GM18511 (cell line): ENCODE measurements at regions not wholly inside any gene's neighbourhood (a gene's known extent, or its start where the extent isn't known, plus 50 kb on each side); places are given as distances from the start of the nearest gene placed in this dataset.
"Not testable (repeated sequence)": the region's sequence is repeated elsewhere in the genome, so short reads cannot be mapped to it uniquely, and the experiment has no call there.

Experiments used
- ATAC-seq: cut with Tn5 transposase; IDR thresholded peaks from one replicate; pipeline ENCODE4 v1.9.1; 2021; ENCODE audit warnings: mild to moderate bottlenecking, moderate library complexity; ENCODE audit not compliant: unreplicated experiment

DNA sequence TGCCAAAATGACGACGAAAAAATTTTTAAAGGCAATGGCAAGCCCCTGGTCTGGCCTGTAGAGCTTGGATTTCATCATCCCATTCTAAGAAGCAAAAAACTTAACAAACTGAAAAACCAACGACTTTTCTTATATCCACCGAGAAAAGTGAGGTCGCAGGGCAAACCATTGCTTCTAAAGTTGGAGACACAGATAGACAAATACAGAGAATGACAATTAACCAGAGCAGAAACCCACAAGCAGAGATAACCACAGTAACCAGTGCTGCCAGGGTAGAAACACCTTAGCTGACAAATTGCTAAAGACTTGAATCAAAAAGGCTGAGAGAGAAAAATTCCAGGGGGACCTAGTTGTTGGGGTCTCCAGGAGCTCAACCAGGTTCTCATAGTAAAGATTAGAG lies 386.5 kb upstream of the SGO1 start:
- ATAC-seq = no peak

DNA sequence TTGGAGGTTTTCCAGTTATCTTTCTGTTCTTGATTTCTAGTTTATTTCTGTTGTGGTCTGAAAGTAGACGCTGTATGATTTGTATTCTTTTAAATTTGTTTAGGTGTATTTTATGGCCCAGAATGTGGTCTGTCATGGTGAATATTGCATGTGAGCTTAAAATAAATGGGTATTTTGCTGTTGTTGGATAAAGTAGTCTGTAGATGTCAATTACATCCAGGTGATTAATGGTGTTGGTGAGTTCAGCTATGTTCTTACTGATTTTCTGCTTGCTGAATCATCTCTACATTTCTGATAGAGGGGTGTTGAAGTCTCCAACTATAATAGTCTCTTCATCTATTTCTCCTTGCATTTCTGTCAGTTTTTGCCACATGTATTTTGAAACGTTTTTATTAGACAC lies 383.3 kb upstream of the SGO1 start:
- ATAC-seq = no peak

DNA sequence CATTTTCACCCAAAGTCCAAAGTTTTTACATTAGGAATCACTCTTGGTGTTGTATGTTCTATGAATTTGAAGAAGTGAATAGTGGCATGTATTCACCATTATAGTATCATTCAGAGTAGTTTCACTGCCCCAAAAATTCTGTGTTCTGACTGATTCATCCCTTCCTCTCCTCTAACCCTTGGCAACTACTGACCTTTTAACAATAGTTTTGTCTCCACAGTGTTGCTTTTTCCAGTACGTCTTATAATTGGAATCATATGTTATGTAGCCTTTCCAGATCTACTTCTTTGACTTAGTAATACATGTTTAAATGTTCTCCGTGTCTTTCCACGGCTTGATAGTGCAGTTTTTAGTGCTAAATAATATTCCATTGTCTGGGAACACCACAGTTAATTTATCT lies 379.0 kb upstream of the SGO1 start:
- ATAC-seq = no peak

DNA sequence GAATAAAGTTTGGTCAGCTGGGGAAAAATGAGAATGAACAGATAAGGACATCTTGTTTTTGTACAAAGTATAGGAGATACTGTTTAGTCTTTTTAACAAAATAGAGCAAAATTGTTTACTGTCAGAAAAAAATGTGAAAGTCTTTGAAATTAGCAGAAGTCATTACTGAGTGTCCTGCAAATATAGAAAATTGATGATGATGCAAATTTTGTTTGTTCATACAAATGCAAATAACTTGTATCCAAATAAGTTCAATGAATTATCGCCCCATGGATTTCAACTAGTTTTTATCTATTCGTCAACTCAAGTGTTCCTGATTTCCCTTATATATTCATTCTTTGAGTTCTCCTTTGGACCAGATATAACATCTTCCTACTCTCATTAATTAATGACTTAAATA lies 378.0 kb upstream of the SGO1 start:
- ATAC-seq = no peak

DNA sequence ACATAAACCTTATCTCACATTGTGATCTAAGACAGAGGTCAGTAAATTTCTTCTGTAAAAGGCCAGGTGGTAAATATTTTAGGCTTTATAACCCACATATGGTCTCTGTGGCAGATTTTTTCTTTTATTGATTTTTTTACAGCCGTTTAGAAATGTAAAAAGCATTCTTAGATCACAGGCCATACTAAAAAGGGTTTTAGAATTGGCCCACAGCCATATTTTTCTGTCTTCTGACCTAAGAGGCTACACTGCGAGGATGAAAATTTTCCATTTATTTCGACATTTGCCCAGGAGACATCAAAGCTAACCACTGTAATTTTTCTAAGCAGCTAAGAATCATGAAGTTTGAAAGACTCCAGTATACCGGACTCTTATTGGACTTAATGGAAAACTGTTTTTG lies 377.2 kb upstream of the SGO1 start:
- ATAC-seq = no peak

DNA sequence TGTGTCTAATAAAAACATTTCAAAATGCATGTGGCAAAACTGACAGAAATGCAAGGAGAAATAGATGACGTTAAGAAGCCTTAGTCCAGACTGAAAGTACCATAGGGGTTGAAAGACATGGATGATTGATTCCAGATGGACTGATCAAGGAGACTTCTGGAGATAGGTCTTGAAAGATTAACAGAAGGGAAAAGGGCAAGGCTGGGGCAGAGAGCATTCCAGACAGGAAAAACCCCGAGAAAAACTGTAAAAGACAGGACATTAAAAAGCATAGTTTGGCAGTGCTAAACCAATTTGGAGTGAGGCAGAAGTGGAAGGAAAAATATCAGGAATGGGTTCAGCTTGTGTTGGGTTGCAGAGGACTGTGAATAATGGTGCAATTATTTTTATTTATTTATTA lies 375.2 kb upstream of the SGO1 start:
- no peak for ATAC-seq

DNA sequence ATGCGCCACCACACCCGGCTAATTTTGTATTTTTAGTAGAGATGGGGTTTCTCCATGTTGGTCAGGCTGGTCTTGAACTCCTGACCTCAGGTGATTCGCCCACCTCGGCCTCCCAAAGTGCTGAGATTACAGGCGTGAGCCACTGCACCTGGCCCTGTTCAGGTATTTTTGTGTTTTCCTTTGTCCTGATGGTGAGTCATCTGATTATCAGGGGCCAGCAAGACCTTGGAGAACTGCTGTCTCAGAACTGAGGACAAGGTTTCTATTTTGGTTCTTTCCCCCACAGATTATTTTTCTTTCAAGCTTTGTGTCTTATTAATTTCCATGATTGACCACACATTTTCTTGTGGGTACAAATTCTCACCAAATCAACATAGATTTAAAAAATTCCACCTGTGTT lies 374.4 kb upstream of the SGO1 start:
- ATAC-seq = not testable (repeated sequence)

DNA sequence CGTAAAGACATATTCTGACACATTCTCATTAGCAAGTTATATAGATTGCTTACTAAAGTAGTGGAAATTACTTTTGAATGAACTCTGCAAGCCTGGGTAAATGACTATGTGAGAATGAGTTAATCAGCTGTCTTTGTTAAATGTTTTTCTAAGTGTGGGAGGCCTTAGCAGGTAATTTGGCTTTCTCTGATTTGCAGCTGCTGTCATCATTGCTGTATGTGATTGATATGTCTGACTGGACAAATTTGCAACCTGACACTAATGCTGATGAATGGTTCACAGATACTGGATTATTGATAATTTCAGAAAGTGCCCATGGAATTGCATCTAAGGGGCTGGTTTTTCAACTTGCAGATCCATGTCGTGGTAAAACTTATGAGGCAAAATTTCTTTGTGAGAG lies 372.2 kb upstream of the SGO1 start:
- no peak for ATAC-seq

DNA sequence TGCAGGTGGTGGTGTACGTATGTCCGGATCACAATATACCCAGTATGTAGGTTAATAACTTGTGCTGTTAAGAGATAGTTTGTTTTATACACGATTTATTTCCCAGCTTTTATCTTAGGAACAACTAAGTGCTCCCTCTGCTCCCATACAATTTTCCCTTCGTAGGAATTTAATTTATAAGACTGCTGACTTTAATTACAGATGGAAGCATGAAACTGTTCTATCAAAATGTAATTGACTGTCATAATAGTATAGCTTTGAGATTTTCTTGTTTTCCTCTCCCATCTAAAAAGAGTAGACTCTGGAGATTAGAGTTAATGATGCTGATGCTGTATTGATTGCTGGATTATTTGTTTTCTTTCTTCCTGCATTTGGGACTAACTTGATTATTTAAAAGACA lies 370.7 kb upstream of the SGO1 start:
- ATAC-seq = no peak

DNA sequence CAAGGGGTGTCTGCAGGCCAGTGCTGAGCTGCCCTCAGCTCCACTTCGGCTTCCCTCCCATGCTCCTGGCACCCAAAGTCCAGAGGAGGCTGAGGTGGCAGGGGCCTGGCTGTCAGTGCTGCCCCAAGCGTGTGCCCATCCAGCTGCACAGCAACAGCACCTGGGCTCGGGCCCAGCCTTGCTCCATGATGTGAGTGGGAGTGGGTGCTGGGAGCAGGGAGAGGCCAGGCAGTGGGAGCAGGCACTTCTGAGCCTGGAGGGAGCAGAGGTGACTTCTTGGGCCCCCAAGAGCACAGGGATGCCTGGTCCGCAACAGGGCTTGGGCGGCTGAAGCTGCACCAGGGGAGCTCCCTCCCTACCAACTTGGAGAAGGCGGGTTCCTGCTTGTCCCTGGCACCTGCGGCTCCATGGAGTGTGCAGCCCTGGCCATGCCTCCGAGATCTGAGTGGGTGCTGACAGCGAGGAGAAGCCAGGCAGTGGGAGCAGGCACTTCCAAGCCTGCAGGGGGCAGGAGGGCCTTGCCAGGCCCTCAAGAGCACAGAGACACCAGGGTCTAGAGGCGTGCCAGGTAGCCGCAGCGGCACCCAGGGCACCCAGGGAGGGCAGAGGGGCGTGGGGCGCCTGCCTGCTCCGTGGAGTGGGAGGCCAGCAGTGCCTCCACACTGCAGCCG lies 366.7 kb upstream of the SGO1 start:
- no peak for ATAC-seq

DNA sequence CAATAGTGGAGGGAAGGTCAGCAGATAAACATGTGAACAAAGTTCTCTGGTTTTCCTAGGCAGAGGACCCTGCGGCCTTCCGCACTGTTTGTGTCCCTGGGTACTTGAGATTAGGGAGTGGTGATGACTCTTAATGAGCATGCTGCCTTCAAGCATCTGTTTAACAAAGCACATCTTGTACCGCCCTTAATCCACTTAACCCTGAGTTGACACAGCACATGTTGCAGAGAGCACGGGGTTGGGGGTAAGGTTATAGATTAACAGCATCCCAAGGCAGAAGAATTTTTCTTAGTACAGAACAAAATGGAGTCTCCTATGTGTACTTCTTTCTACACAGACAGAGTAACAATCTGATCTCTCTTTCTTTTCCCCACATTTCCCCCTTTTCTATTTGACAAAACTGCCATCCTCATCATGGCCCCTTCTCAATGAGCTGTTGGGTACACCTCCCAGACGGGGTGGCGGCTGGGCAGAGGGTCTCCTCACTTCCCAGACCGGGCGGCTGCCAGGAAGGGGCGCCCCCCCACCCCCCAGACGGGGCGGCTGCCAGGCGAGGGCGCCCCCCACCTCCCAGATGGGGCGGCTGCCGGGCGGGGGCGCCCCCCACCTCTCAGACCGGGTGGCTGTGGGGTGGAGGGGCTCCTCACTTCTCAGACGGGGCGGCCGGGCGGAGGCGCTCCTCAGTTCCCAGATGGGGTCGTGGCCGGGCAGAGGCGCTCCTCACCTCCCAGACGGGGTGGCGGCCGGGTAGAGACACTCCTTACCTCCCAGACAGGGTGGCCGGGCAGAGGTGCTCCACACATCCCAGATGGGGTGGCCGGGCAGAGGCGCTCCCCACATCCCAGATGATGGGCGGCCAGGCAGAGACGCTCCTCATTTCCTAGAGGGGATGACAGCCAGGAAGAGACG lies 361.6 kb upstream of the SGO1 start:
- not testable (repeated sequence) for ATAC-seq

DNA sequence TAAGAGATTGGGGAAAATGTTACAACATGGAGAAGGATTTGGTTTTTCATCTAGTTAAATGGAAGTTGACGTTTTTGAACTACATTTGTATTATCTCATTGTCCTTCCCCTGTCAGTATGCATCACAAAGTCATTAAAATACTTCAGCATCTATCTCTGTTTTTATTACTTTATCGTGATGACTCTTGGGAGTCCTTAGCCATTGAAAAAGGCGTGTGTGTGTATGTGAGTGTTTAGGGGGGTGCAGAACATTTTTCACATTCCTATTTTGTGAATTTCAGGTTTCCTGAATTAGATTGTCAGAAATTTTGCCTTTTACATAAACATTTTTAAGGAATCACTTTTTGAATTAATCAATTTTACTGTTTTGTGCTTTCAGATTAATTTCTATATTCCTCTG lies 360.6 kb upstream of the SGO1 start:
- ATAC-seq = no peak

DNA sequence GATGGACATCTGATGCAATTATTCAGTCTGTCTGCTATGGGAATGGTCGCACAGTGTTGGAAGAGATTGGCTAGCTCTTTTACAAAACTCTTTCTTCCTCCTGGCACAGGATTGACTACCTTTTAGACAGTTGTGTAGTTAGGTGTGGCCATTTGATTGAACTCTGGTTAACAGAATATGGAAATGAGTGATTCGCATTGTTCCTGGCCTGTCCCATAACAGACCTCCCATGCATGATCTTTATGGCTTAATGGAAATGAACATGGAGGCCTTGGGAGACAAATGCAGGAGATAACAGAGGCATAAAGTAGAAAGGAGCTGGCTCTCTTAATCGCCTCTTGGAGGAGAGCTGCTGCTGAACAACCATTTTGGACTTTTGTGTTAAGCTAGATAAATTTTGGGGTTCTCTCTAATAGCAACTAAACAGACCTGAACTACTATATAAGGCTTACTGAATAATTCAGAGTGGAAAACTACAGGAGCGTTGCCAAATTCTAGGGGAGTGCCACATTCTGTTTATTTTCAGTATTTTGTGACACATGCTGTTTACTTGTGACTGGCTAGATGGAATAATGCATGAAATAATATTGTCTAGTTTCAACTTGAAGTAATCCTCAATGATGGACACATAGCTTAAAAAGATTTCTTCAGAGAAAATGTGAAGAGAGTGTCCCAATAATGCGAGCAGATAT lies 357.7 kb upstream of the SGO1 start:
- ATAC-seq = no peak

DNA sequence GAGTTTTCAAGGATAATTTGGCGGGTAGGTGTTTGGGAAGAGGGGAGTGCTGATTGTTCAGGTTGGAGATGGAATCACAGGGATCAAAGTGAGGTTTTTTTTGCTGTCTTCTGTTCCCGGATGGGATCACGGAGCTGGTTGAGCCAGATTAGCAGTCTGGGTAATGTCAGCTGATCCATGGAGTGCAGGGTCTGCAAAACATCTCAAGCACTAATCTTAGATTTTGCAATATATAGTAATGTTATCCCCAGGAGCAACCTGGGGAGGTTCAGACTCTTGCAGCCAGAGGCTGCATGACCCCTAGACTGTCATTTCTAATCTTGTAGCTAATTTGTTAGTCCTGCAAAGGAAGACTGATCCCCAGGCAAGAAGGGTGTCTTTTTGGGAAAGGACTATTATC lies 354.1 kb upstream of the SGO1 start:
- no peak for ATAC-seq

DNA sequence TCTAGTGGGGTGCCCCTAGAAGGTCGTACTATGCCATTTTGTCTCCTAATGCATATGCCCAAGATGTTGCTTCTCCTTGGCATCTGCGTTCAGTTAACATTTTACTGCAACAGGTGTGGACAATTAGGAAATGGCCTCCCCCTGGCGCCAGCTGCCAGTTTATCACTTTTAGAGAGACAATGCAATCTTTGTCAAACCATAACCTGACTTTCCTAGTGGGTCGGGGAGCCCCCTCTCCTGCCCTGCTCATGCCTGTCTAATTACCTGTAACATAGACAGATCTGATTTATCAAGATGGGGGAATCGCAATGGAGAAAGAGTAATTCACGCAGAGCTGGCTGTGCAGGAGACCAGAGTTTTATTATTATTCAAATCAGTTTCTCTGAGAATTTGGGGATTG lies 353.7 kb upstream of the SGO1 start:
- no peak for ATAC-seq

DNA sequence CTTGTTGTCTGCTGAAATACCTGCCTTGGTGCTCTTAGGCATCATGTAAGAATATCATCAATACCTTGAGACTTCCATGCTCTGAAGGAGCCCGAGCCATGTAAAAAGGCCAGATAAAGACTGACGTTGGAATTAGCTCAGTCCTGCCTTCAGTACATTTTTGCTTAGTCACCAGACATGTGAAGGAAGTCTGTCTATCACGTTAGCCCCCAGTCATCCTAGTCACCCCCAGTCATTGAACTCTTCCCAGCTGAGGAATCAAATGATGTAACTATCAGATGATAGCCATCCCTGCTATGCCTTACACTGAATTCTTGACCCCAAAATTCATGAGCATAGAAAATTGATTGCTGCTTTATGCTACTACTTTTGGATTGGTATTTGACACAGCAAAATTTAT lies 351.2 kb upstream of the SGO1 start:
- ATAC-seq = no peak

DNA sequence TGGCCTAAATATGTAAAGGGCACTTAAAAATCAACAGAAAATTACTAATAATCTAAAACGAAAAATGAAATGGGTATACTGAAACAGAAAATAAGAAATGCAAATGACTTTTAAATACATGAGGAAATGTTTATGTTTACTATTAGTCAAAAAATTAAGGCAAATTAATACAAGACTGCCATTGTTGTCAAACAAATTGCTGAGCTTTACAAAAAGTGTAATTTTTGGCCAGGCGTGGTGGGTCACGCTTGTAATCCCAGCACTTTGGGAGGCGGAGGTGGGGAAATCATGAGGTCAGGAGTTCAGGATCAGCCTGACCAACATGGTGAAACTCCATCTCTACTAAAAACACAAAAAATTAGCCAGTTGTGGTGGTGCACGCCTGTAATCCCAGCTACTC lies 343.9 kb upstream of the SGO1 start:
- ATAC-seq = no peak

DNA sequence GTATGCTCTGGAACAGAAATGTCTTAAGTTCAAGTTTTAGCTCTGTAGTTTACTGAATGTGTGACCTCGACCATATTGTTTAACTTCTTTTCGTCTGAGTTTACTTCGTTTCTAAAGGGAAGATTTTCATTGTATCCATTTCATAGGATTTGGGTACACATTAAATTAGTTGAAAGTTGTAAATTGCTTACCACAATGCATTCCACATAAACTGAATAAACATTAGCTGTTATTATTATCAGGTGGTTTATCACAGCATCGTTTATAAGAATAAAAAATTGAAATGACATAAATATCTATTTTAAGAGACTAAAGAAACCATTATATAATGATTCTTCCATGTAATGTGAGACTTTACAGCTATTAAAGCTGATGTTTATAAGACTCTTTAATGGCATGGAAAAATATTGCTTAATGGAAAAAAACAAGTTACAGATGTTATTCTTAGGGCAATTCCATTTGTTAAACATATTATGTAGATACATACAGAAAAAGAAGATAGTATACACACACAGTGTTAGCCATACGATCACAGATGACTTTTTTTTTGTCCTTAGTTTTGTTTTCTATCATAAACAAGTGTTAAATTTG lies 342.3 kb upstream of the SGO1 start:
- ATAC-seq = no peak

DNA sequence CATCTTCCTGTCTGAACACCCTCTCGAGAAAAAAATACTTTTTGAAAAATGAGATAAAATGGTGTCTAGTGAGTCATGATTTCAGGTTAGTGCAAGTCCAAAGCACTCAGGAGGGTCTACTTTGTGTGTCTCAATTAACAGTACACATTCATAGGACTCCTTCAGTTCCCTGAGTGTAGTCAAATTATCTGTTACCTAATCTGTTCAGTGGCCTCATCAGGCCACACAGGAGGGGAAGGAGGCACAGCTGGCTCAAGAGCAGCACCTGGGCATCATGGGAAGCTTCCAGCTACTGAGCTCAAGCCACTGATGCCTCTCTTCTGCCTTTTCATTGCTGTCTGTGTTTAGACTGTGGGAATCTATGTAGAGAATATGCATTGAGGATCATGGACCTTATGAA lies 341.4 kb upstream of the SGO1 start:
- no peak for ATAC-seq

DNA sequence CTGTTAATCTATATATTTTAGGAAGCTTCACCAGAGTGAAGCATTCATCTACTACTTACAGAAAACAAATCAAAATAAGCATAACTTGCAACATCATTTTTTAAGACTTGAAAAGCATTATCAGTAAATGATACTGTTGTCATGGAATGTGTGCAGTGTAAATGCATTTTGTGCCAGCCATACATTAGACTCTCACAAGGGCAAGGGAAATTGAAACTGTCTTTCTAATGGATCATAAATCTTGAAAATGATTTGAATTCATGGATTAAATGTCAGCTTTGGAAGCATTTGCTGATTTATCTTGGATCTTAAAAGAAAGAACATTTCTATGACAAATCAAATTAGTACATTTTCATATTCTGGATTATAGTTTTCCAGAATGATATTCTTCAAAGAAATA lies 338.3 kb upstream of the SGO1 start:
- no peak for ATAC-seq

DNA sequence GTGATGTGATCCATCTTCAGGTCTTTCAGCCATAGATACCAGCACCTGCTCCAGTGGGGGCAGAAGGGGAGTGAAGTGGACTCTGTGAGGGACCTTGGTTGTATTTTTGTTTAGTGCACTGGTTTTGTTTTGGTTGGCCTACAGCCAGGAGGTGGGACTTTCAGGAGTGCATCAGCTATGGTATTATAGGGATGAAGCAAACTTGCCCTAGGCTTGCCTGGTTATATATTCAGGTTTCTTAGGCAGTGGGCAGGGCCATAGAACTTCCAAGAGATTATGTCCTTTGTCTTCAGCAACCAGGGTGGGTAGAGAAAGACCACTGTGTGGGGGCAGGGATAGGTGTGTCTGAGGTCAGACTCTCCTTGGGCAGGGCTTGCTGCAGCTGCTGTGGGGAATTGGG lies 337.3 kb upstream of the SGO1 start:
- ATAC-seq = no peak

DNA sequence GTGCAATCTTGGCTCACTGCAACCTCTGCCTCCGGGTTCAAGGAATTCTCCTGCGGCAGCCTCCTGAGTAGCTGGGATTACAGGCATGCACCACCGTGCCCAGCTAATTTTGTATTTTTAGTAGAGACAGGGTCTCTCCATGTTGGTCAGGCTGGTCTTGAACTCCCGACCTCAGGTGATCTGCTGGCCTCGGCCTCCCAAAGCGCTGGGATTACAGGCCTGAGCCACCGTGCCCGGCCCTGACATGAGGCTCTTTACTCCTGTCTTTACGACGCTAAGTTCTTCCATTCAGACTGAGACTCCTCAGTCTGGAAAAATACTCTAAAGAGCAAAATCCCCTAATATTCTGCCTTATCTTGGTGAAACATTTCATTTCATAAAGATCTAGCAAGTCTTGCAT lies 331.3 kb upstream of the SGO1 start:
- not testable (repeated sequence) for ATAC-seq
